Heart left ventricle (tissue), 16 donors: ENCODE measurements at regions not wholly inside any gene's neighbourhood (a gene's known extent, or its start where the extent isn't known, plus 50 kb on each side); places are given as distances from the start of the nearest gene placed in this dataset.
"Not testable (repeated sequence)": the region's sequence is repeated elsewhere in the genome, so short reads cannot be mapped to it uniquely, and the experiment has no call there.

Experiments used
- ATAC-seq, 4 donors: fragments of 200-7000 bp; cut with Tn5 transposase; one replicate each; pipeline ENCODE4 v1.9.1; 2020 to 2022; ENCODE audit warnings: moderate library complexity in 4 of 4, mild to moderate bottlenecking in 3 of 4, moderate number of reproducible peaks in 1 of 4
- DNase-seq, 5 donors: peaks; one replicate each; pipeline ENCODE4 v3.0.0-alpha.2; 2020
- H3K27ac ChIP-seq, 12 donors: fragments of 200-600 bp; sonication (generic) in 4 of 12; one replicate each; pipeline versions ENCODE4 v1.5.0 to v1.8.0; 2016 to 2022; ENCODE audit warnings: mild to moderate bottlenecking in 2 of 12
- H3K27me3 ChIP-seq, 9 donors: fragments of 200-600 bp; sonication (generic) in 2 of 9; one replicate each; pipeline versions ENCODE4 v1.5.1 to v1.8.0; 2016 to 2022; ENCODE audit warnings: mild to moderate bottlenecking in 3 of 9
- H3K36me3 ChIP-seq, 9 donors: fragments of 200-600 bp; sonication (generic) in 2 of 9; one replicate each; pipeline versions ENCODE4 v1.5.0 to v1.8.0; 2018 to 2022; ENCODE audit warnings: mild to moderate bottlenecking in 2 of 9
- H3K4me1 ChIP-seq, 12 donors: fragments of 200-600 bp; sonication (generic) in 4 of 12; one replicate each; pipeline versions ENCODE4 v1.5.0 to v1.8.0; 2016 to 2022; ENCODE audit warnings: mild to moderate bottlenecking in 3 of 12
- H3K4me3 ChIP-seq, 12 donors: fragments of 200-600 bp; sonication (generic) in 4 of 12; one replicate each; pipeline versions ENCODE4 v1.5.0 to v1.8.0; 2017 to 2022; ENCODE audit warnings: mild to moderate bottlenecking in 9 of 12, moderate library complexity in 4 of 12
- H3K9me3 ChIP-seq, 12 donors: fragments of 200-600 bp; sonication (generic) in 4 of 12; one replicate each; pipeline versions ENCODE4 v1.5.0 to v1.8.0; 2016 to 2022; ENCODE audit warnings: mild to moderate bottlenecking in 1 of 12
- POLR2A ChIP-seq, 2 donors: fragments of 450-650 bp; IDR thresholded peaks; one replicate each; pipeline ENCODE4 v1.6.1; 2017; ENCODE audit warnings: antibody characterized with exemption in 2 of 2, mild to moderate bottlenecking in 2 of 2, moderate library complexity in 2 of 2
- WGBS, 4 donors: extraction: QIAGEN DNeasy Blood & Tissue Kit in 2 of 4; methylation state at CpG; one replicate each; pipeline versions ENCODE4 v1.1.5 to v1.1.7; 2013 to 2018; 5-methylcytosine and 5-hydroxymethylcytosine counted together
- intact Hi-C, 10 donors: fragments of 100-400 bp; cut with DNase I; formaldehyde crosslinking; loops; one replicate each; pipeline versions ENCODE4 v1.11.1 to v1.14.2; 2022
- TF ChIP-seq, protein P1 (sequence below), 12 donors: fragments of 200-600 bp; sonication (generic) in 4 of 12; IDR thresholded peaks; one replicate each; pipeline versions ENCODE4 v1.5.0 to v1.8.0; 2018 to 2022; ENCODE audit warnings: antibody characterized with exemption in 12 of 12, mild to moderate bottlenecking in 5 of 12
- donor health status: ischemic (EF 13 %, LVEDD 7.1; RV severe dilation, severe dysfunction).
- donor health status: healthy with polysubstance abuse.
- donor health status: DM: no; HTN: yes; CAD: no.
- donor health status: DM: no; HTN: no; CAD: no.
- donor health status: ischemic (EF 25% LVEDD 6.9; RV normal size, moderate dysfunction).
- donor health status: ischemic (EF 25% LVEDD 5.7; RV mildly dilated, moderate dysfunction).
- donor health status: healthy.
- donor health status: DM: yes; HTN: yes; CAD: no.
- donor health status: ischemic (EF 35%, LVEDD 5.7; RV mildly dilated, moderate dysfunction).
- donor health status: nonischemic (EF 11% LVEDD 7.7; RV severe dilation, severe dysfunction).
- donor health status: DM: yes; HTN: yes; CAD: no.
- donor health status: PGD.
- donor health status: ischemic (EF 29% LVEDD 5.4; RV normal size, mild dysfunction).
- donor health status: nonischemic (EF 23%, LVEDD 6.1; RV moderate dilation, normal function).

DNA sequence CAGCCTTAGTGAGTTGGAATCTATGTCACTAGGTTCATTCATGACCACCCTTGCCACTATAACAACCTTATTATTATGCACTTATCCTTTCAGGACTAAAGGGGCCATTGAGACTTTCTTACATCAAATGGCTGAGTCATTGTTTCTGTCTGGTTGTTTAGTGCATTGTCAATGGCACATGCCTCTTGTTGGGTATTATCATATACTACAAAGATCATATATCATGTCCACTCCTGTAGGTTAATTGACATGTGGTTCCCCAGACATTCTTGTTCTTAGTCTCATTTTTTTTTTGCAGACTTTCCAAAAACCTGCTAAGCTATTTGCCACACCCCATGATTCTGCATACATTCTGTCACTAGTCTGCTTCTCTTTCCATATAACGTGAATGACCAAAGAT lies 66.7 kb upstream of the PRDM9 start:
- no peaks in the 10 kb centered on the region for H3K9me3 ChIP-seq
- intact Hi-C loops: no loop called here
- no peak for TF ChIP-seq POLR2A (IDR thresholded peaks at IDR 0.05)
- TF ChIP-seq, protein P1, sequence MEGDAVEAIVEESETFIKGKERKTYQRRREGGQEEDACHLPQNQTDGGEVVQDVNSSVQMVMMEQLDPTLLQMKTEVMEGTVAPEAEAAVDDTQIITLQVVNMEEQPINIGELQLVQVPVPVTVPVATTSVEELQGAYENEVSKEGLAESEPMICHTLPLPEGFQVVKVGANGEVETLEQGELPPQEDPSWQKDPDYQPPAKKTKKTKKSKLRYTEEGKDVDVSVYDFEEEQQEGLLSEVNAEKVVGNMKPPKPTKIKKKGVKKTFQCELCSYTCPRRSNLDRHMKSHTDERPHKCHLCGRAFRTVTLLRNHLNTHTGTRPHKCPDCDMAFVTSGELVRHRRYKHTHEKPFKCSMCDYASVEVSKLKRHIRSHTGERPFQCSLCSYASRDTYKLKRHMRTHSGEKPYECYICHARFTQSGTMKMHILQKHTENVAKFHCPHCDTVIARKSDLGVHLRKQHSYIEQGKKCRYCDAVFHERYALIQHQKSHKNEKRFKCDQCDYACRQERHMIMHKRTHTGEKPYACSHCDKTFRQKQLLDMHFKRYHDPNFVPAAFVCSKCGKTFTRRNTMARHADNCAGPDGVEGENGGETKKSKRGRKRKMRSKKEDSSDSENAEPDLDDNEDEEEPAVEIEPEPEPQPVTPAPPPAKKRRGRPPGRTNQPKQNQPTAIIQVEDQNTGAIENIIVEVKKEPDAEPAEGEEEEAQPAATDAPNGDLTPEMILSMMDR (IDR thresholded peaks at IDR 0.05): no peak
- no peak overlapping the region for H3K4me3 ChIP-seq
- 81 to 86% (median 83%) methylated on average over 1 of the region's 1 CpG for WGBS, 4 donors
- H3K36me3 ChIP-seq: no peaks in the 10 kb centered on the region
- peaks cover 0 to 3% (median 0%) of the 10 kb centered on the region in 12 donors for H3K4me1 ChIP-seq
- no peaks in the 10 kb centered on the region for H3K27me3 ChIP-seq
- no peak for DNase-seq
- no peak for ATAC-seq
- H3K27ac ChIP-seq: no peak overlapping the region

DNA sequence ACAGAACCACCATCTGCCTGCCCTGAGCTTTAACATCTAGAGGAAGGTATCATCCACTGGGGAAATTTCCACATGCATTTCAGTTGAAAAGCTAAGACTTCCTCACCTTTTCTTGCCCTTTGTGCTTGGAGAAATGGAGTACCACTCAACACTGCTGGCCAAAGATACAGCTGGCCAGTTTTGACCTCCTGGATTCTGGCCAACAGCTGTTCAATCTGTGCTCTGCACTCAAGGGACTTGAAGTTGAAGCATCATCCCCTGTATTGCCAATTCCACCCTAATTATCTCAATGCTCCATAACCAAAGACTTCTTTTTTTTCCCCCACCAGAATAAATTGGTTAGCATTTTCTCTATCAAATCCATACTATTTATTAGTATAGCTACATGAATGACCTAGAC lies 70.4 kb upstream of the PRDM9 start:
- intact Hi-C loops: no loop called here
- ATAC-seq (no peak), DNase-seq (no peak)
- Histone ChIP-seq H3K27me3 (no peaks in the 10 kb centered on the region), H3K36me3 (no peaks in the 10 kb centered on the region), H3K27ac (no peak overlapping the region), H3K4me1 (no peaks in the 10 kb centered on the region), H3K9me3 (peaks cover 0 to 10% (median 0%) of the 10 kb centered on the region in 12 donors), H3K4me3 (no peak overlapping the region)
- TF ChIP-seq, protein P1 (IDR thresholded peaks at IDR 0.05): no peak
- TF ChIP-seq POLR2A (IDR thresholded peaks at IDR 0.05): no peak

DNA sequence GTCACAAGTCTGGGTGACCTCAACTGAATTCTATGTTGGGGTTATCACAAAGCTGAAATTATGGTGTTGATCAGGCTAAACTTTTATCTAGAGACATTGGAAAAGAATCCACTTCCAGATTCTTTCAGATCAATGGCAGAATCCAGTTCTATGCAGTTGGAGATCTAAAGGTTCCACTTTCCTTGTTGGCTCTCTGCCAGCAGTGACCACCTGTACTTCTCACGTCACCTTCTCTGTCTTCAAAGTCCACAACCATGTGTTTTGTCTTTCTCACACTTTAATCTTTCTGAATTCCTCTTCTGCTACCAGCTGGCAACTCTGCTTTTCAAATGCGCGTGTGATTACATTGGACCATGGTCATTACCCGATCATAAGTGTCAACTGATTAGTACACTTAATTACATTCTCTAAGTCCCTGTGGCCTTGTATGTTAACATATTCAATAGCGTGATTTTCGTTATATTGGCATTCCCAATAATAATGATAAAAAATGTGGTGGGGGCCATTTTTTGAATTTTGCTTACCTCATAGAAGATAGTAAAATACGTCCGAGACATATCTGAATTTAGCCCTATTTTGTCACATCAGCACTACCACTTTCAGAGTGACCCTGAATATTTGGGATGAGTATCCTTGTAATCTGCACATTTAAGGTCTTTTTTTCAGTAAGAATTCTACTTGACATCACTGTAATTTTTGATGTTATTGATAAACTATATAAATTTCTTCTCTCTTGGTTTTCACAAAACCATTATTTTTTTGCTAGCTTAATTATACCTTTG lies 73.7 kb upstream of the PRDM9 start:
- Histone ChIP-seq H3K9me3 (peaks cover 0 to 10% (median 0%) of the 10 kb centered on the region in 12 donors), H3K36me3 (no peaks in the 10 kb centered on the region), H3K27ac (no peak overlapping the region), H3K27me3 (no peaks in the 10 kb centered on the region), H3K4me3 (no peak overlapping the region), H3K4me1 (no peaks in the 10 kb centered on the region)
- intact Hi-C loops: no loop called here
- no peak for ATAC-seq
- no peak for DNase-seq
- no peak for TF ChIP-seq POLR2A (IDR thresholded peaks at IDR 0.05)
- TF ChIP-seq, protein P1 (IDR thresholded peaks at IDR 0.05): no peak
- 92 to 95% (median 93%) methylated on average over 8 of the region's 8 CpGs for WGBS, 4 donors

DNA sequence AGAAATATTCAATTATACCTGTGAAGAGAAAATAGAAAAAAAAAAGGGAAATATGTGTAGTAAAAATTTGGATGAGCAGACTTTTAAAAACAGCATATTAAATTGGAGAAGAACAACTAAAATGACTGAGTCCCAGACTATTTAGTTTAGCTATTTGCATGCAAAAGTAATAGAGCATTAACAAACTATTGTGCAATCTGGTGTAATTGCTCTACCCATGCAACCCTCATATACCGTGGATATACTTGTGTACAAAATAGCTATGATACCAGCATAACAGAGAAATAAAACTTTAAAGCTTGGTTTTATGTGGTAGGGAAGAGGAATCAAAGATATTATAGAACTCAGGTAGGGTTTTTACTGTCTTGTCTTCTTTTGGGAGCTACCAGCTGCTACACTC lies 78.7 kb upstream of the PRDM9 start:
- ATAC-seq (no peak), DNase-seq (no peak)
- no peak overlapping the region for H3K27ac ChIP-seq
- H3K27me3 ChIP-seq: no peaks in the 10 kb centered on the region
- no peaks in the 10 kb centered on the region for H3K36me3 ChIP-seq
- TF ChIP-seq, protein P1 (IDR thresholded peaks at IDR 0.05): no peak
- TF ChIP-seq POLR2A (IDR thresholded peaks at IDR 0.05): no peak
- peaks cover 0 to 7% (median 0%) of the 10 kb centered on the region in 12 donors for H3K9me3 ChIP-seq
- H3K4me1 ChIP-seq: no peaks in the 10 kb centered on the region
- no peak overlapping the region for H3K4me3 ChIP-seq
- 88 to 95% (median 91%) methylated on average over 1 of the region's 1 CpG for WGBS, 4 donors
- intact Hi-C loops: no loop called here

DNA sequence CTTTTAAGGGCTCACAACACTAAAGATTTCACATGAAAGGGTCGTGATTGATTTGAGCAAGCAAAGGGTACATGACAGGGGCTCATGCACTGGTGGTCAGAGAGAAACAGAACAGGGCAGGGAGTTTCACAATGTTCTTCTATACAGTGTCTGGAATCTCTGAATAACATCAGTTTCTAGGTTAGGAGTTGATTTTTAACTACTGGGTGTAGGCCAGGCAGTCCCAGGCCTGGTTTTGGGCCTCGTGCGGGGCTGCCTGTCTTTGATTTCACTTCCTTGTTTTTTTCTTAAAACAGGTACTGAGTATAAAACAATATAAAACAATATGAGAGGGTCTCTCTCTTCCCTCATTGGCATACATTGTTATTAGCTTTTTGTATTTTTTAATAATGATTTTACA lies 87.2 kb upstream of the PRDM9 start:
- DNase-seq, H3K9me3 ChIP-seq, intact Hi-C loops, H3K4me3 ChIP-seq, H3K36me3 ChIP-seq, H3K27me3 ChIP-seq, H3K27ac ChIP-seq, H3K4me1 ChIP-seq, ATAC-seq: not testable (repeated sequence)
- 76 to 92% (median 88%) methylated on average over 3 of the region's 3 CpGs for WGBS, 4 donors
